SU-DHL-6 (cell line): ENCODE measurements at regions not wholly inside any gene's neighbourhood (a gene's known extent, or its start where the extent isn't known, plus 50 kb on each side); places are given as distances from the start of the nearest gene placed in this dataset.

Experiments used
- CTCF ChIP-seq: fragments of 200-600 bp; sonication (generic); IDR thresholded peaks from one replicate; pipeline ENCODE4 v1.5.1; 2017; ENCODE audit warnings: antibody characterized with exemption, mild to moderate bottlenecking, low read length, moderate library complexity; ENCODE audit not compliant: insufficient read depth, poor library complexity, severe bottlenecking
- EZH2phosphoT487 ChIP-seq: fragments of 200-600 bp; sonication (generic), shearing (Covaris generic); conservative IDR thresholded peaks from 2 replicates; pipeline ENCODE4 v1.6.1; 2018; ENCODE audit warnings: mild to moderate bottlenecking, antibody characterized with exemption, low read length, moderate library complexity, mixed read lengths

- no peak for TF ChIP-seq CTCF
- no peak for TF ChIP-seq EZH2phosphoT487
These were observed 103.7 kb upstream of the UGP2 start for GRCh38 chr2:63738019-63738418.
